Calu3 (cell line): ENCODE measurements at regions not wholly inside any gene's neighbourhood (a gene's known extent, or its start where the extent isn't known, plus 50 kb on each side); places are given as distances from the start of the nearest gene placed in this dataset.

Source experiments
- BruUV-seq: library from RNA; stranded (reverse); fragments of 400-500 nt; replicated peaks from 2 replicates; lab custom pipeline; 2021; lab: Mats Ljungman, UMichigan
- CTCF ChIA-PET: fragments of 300-600 bp; sonication (Branson Sonifier 250); formaldehyde crosslinking; loops from one replicate; lab custom pipeline; 2022; ENCODE audit warnings: antibody characterized with exemption; lab: Charles Lee
- DNase-seq: peaks from one replicate; pipeline ENCODE4 v3.0.0; 2022
- H3K27ac Mint-ChIP-seq: one replicate; pipeline ENCODE4 v1.8.0; 2022; ENCODE audit warnings: mixed read lengths; ENCODE audit not compliant: unreplicated experiment
- H3K27me3 Mint-ChIP-seq: one replicate; pipeline ENCODE4 v1.8.0; 2022; ENCODE audit warnings: mixed read lengths; ENCODE audit not compliant: unreplicated experiment
- H3K36me3 Mint-ChIP-seq: one replicate; pipeline ENCODE4 v1.8.0; 2022; ENCODE audit warnings: mild to moderate bottlenecking, moderate library complexity, mixed read lengths; ENCODE audit not compliant: insufficient read depth, unreplicated experiment
- H3K4me1 Mint-ChIP-seq: one replicate; pipeline ENCODE4 v1.8.0; 2022; ENCODE audit warnings: mild to moderate bottlenecking, low read depth, mixed read lengths; ENCODE audit not compliant: unreplicated experiment
- H3K4me3 Mint-ChIP-seq: one replicate; pipeline ENCODE4 v1.8.0; 2022; ENCODE audit warnings: mild to moderate bottlenecking, low read depth, moderate library complexity, mixed read lengths; ENCODE audit not compliant: unreplicated experiment
- H3K9me3 Mint-ChIP-seq: one replicate; pipeline ENCODE4 v1.8.0; 2022; ENCODE audit warnings: low read depth, mixed read lengths; ENCODE audit not compliant: unreplicated experiment
- CTCF ChIP-seq: fragments of 200-600 bp; IDR thresholded peaks from one replicate; pipeline ENCODE4 v1.8.0; 2022; ENCODE audit warnings: antibody characterized with exemption; ENCODE audit not compliant: unreplicated experiment
- intact Hi-C: fragments of 100-400 bp; cut with micrococcal nuclease; formaldehyde crosslinking; loops from one replicate; pipeline ENCODE4 v1.10.0; 2022; ENCODE audit not compliant: unreplicated experiment

DNA sequence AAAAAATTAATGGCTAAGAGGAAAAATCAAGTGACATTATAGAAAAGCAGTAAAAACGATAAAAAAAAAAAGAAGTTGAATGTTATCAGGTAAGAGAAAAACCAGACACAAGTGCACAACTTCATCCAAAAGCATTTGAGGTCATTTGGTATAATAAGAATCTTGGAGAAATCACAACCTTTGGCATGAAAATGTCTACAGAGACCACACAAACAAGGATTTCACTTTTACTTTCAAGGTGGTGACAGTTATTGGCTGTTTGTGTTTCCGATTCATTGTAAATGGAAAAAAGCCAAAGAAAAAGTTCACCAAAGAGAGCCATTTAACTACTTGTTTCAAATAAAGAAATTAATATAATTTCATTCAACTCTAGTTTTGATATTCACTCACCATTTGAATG, 1193.5 kb downstream of the PCDH9 start:
- H3K36me3 Mint-ChIP-seq = no peaks in the 10 kb centered on the region
- no peak overlapping the region for H3K4me3 Mint-ChIP-seq
- H3K9me3 Mint-ChIP-seq = peaks cover 5% of the 10 kb centered on the region
- H3K27me3 Mint-ChIP-seq = no peaks in the 10 kb centered on the region
- no TSS peak for BruUV-seq
- no peaks in the 10 kb centered on the region for H3K4me1 Mint-ChIP-seq
- no peak for TF ChIP-seq CTCF
- intact Hi-C loops = no loop called here
- CTCF ChIA-PET = no interaction called here
- no peak for DNase-seq
- no peak overlapping the region for H3K27ac Mint-ChIP-seq

DNA sequence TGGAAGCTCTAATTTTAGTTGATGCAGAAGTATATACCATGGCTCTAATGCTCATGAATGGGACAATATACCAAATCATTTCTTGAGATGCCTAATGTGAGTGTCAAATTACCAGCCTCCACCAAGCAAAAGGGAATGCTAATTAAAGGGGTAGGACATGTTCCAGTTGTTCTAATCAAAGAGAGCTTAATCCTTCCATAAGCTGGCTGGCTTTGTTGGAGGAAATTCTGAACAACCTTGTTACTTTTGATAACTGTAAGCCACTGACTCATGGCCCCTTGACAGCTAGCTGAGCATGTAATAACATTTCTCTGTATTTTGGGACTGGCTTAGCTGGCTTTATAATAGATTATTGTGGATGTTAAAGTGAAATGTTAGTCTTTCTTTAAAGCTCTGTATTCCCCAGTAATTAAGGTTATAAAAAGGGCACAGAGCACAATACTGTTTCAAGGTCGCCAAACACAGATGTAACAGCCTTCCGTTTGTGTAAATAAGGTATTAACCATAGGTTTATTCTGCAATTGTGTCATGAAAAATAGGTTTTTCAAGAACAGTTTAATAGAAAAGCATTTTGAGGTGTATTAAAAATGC, 1194.0 kb downstream of the PCDH9 start:
- TF ChIP-seq CTCF = no peak
- intact Hi-C loops = no loop called here
- CTCF ChIA-PET = no interaction called here
- H3K4me3 Mint-ChIP-seq = no peak overlapping the region
- no peak overlapping the region for H3K27ac Mint-ChIP-seq
- BruUV-seq = no TSS peak
- H3K9me3 Mint-ChIP-seq = peaks cover 5% of the 10 kb centered on the region
- no peaks in the 10 kb centered on the region for H3K36me3 Mint-ChIP-seq
- DNase-seq = no peak
- H3K27me3 Mint-ChIP-seq = no peaks in the 10 kb centered on the region
- H3K4me1 Mint-ChIP-seq = no peaks in the 10 kb centered on the region

- no peak overlapping the region for H3K27ac Mint-ChIP-seq
- no peak for TF ChIP-seq CTCF
- peaks cover 3% of the 10 kb centered on the region for H3K9me3 Mint-ChIP-seq
- H3K36me3 Mint-ChIP-seq = no peaks in the 10 kb centered on the region
- no peaks in the 10 kb centered on the region for H3K4me1 Mint-ChIP-seq
- intact Hi-C loops = no loop called here
- DNase-seq = no peak
- BruUV-seq = no TSS peak
- H3K4me3 Mint-ChIP-seq = no peak overlapping the region
- H3K27me3 Mint-ChIP-seq = no peaks in the 10 kb centered on the region
- CTCF ChIA-PET = no interaction called here
Observed at GRCh38 chr13:66033924-66034323, 1196.2 kb downstream of the PCDH9 start.

DNA sequence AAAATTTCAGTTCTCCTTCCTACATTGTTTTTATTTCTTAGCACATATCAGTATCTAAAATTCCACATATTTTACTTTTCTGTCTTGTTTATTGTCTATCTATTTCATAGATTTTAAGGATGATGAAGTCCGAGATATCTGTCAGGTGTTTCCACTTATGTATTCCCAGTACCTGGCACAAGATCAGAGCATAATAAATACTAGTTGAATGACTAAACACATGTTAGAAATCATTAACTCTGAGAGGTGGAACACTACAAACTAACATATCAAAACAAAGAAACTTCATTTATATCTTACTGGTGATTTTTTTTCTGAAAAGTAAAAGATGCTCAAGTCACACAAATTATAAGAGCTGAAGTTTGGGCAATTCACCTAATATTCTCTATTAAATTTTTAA, 1208.3 kb downstream of the PCDH9 start:
- no peaks in the 10 kb centered on the region for H3K4me1 Mint-ChIP-seq
- H3K9me3 Mint-ChIP-seq = no peaks in the 10 kb centered on the region
- no peak overlapping the region for H3K27ac Mint-ChIP-seq
- H3K4me3 Mint-ChIP-seq = no peak overlapping the region
- no TSS peak for BruUV-seq
- H3K36me3 Mint-ChIP-seq = no peaks in the 10 kb centered on the region
- intact Hi-C loops = no loop called here
- no peak for TF ChIP-seq CTCF
- no peak for DNase-seq
- CTCF ChIA-PET = no interaction called here
- no peaks in the 10 kb centered on the region for H3K27me3 Mint-ChIP-seq
